Neural crest cell (in vitro differentiated cells): ENCODE measurements at regions not wholly inside any gene's neighbourhood (a gene's known extent, or its start where the extent isn't known, plus 50 kb on each side); places are given as distances from the start of the nearest gene placed in this dataset.

ENCODE experiments used
- DNase-seq: peaks from one replicate; pipeline ENCODE4 v3.0.0; 2021; ENCODE audit warnings: low read depth, mixed read lengths, low spot score
- H3K27ac Mint-ChIP-seq: one replicate; pipeline ENCODE4 v1.8.0; 2021; ENCODE audit warnings: mild to moderate bottlenecking, mixed read lengths; ENCODE audit not compliant: unreplicated experiment
- H3K27me3 Mint-ChIP-seq: 2 replicates; pipeline ENCODE4 v1.8.0; 2021; ENCODE audit warnings: low read depth, mild to moderate bottlenecking, mixed read lengths
- H3K36me3 Mint-ChIP-seq: 2 replicates; pipeline ENCODE4 v1.8.0; 2021; ENCODE audit warnings: low read depth, mild to moderate bottlenecking, mixed read lengths
- H3K4me1 Mint-ChIP-seq: 2 replicates; pipeline ENCODE4 v1.8.0; 2021; ENCODE audit warnings: mixed read lengths
- H3K4me3 Mint-ChIP-seq: one replicate; pipeline ENCODE4 v1.8.0; 2021; ENCODE audit warnings: mild to moderate bottlenecking, mixed read lengths
- H3K9me3 Mint-ChIP-seq: 2 replicates; pipeline ENCODE4 v1.8.0; 2021; ENCODE audit warnings: mixed read lengths
- CTCF ChIP-seq: fragments of 200-600 bp; sonication (generic); conservative IDR thresholded peaks from 2 replicates; pipeline ENCODE4 v1.5.0; 2021; ENCODE audit warnings: antibody characterized with exemption, mild to moderate bottlenecking

- Mint-ChIP-seq H3K4me1 (peaks cover 5% of the 10 kb centered on the region), H3K27ac (no peak overlapping the region), H3K4me3 (no peak overlapping the region), H3K36me3 (no peaks in the 10 kb centered on the region), H3K9me3 (no peaks in the 10 kb centered on the region), H3K27me3 (no peaks in the 10 kb centered on the region)
- no peak for TF ChIP-seq CTCF
- DNase-seq = no peak
Observed at GRCh38 chr13:73261739-73262216, 203.0 kb downstream of the KLF5 start.

GRCh38 chr13:73259061-73260017, 200.5 kb downstream of the KLF5 start:
- DNase-seq = no peak
- H3K27ac Mint-ChIP-seq = no peak overlapping the region
- TF ChIP-seq CTCF = no peak
- H3K36me3 Mint-ChIP-seq = no peaks in the 10 kb centered on the region
- H3K27me3 Mint-ChIP-seq = no peaks in the 10 kb centered on the region
- H3K9me3 Mint-ChIP-seq = no peaks in the 10 kb centered on the region
- H3K4me3 Mint-ChIP-seq = no peak overlapping the region
- peaks cover 5% of the 10 kb centered on the region for H3K4me1 Mint-ChIP-seq

- Mint-ChIP-seq H3K36me3 (no peaks in the 10 kb centered on the region), H3K4me3 (no peak overlapping the region)
- no peak for TF ChIP-seq CTCF
Observed at GRCh38 chr13:73258406-73258805, 199.6 kb downstream of the KLF5 start.

GRCh38 chr13:73254827-73255226, 196.0 kb downstream of the KLF5 start:
- Mint-ChIP-seq H3K27ac (no peak overlapping the region), H3K9me3 (no peaks in the 10 kb centered on the region), H3K27me3 (no peaks in the 10 kb centered on the region), H3K36me3 (no peaks in the 10 kb centered on the region), H3K4me1 (peaks cover 5% of the 10 kb centered on the region), H3K4me3 (no peak overlapping the region)
- TF ChIP-seq CTCF = no peak
- no peak for DNase-seq

More at GRCh38 chr13:73258406-73258805, 199.6 kb downstream of the KLF5 start:
- H3K4me1 Mint-ChIP-seq = peaks cover 5% of the 10 kb centered on the region
- H3K27me3 Mint-ChIP-seq = no peaks in the 10 kb centered on the region
- no peaks in the 10 kb centered on the region for H3K9me3 Mint-ChIP-seq
- H3K27ac Mint-ChIP-seq = no peak overlapping the region
- no peak for DNase-seq

GRCh38 chr13:73251626-73252265, 192.9 kb downstream of the KLF5 start:
- no peak overlapping the region for H3K27ac Mint-ChIP-seq
- no peak for TF ChIP-seq CTCF
- no peaks in the 10 kb centered on the region for H3K9me3 Mint-ChIP-seq
- H3K36me3 Mint-ChIP-seq = no peaks in the 10 kb centered on the region
- H3K4me1 Mint-ChIP-seq = no peaks in the 10 kb centered on the region
- H3K27me3 Mint-ChIP-seq = no peaks in the 10 kb centered on the region
- DNase-seq = no peak
- H3K4me3 Mint-ChIP-seq = no peak overlapping the region
